PC-9 (cell line): ENCODE measurements at regions not wholly inside any gene's neighbourhood (a gene's known extent, or its start where the extent isn't known, plus 50 kb on each side); places are given as distances from the start of the nearest gene placed in this dataset.

Experiments
- BruUV-seq: library from RNA; stranded (reverse); fragments of 400-500 nt; replicated peaks from 2 replicates; lab custom pipeline; 2021; lab: Mats Ljungman, UMichigan
- CTCF ChIA-PET: fragments of 300-600 bp; sonication (Branson Sonifier 250); formaldehyde crosslinking; loops from one replicate; lab custom pipeline; 2022; ENCODE audit warnings: antibody characterized with exemption; lab: Charles Lee
- POLR2A ChIA-PET: fragments of 300-600 bp; sonication (Branson Sonifier 250); formaldehyde crosslinking; loops from one replicate; lab custom pipeline; 2022; ENCODE audit warnings: antibody characterized with exemption; ENCODE audit not compliant: unreplicated experiment; lab: Charles Lee
- DNase-seq, 2 experiments: peaks; one replicate each; pipeline versions ENCODE4 v3.0.0 to v3.0.0-alpha.2; 2015 to 2022; ENCODE audit warnings: mixed read lengths in 1 of 2
- H2AFZ ChIP-seq: fragments of 200-600 bp; sonication (generic); 2 replicates; pipeline ENCODE4 v1.8.1; 2017; ENCODE audit warnings: antibody characterized with exemption
- H3F3A ChIP-seq: fragments of 200-600 bp; sonication (generic); 2 replicates; pipeline ENCODE4 v1.8.1; 2017; ENCODE audit warnings: antibody characterized with exemption, mild to moderate bottlenecking, low read depth; ENCODE audit not compliant: insufficient read depth
- H3K27ac ChIP-seq: fragments of 200-600 bp; sonication (generic); 2 replicates; pipeline ENCODE4 v1.6.1; 2016; ENCODE audit warnings: mixed run types
- H3K27me3 ChIP-seq: fragments of 200-600 bp; sonication (generic); 2 replicates; pipeline ENCODE4 v1.6.1; 2016; ENCODE audit warnings: low read depth, mixed run types; ENCODE audit not compliant: insufficient read depth
- H3K36me3 ChIP-seq: fragments of 200-600 bp; sonication (generic); 2 replicates; pipeline ENCODE4 v1.6.1; 2016; ENCODE audit warnings: low read depth, mixed run types
- H3K4me1 ChIP-seq: fragments of 200-600 bp; sonication (generic); replicated peaks from 2 replicates; pipeline ENCODE4 v1.6.1; 2016; ENCODE audit warnings: mixed run types; ENCODE audit not compliant: insufficient read depth
- H3K4me2 ChIP-seq: fragments of 200-600 bp; sonication (generic); 2 replicates; pipeline ENCODE4 v1.6.1; 2017; ENCODE audit warnings: mixed run types
- H3K4me3 ChIP-seq: fragments of 200-600 bp; sonication (generic); 2 replicates; pipeline ENCODE4 v1.6.1; 2016; ENCODE audit warnings: mixed run types
- H3K79me2 ChIP-seq: fragments of 200-600 bp; sonication (generic); 2 replicates; pipeline ENCODE4 v1.6.1; 2017; ENCODE audit warnings: low read depth, mixed run types
- H3K9me2 ChIP-seq: fragments of 200-600 bp; sonication (generic); 2 replicates; pipeline ENCODE4 v1.8.1; 2017; ENCODE audit warnings: mild to moderate bottlenecking; ENCODE audit not compliant: insufficient read depth
- H3K9me3 ChIP-seq: fragments of 200-600 bp; sonication (generic); 2 replicates; pipeline ENCODE4 v1.8.1; 2016; ENCODE audit warnings: low read depth; ENCODE audit not compliant: insufficient read depth
- H4K20me1 ChIP-seq: fragments of 200-600 bp; sonication (generic); 2 replicates; pipeline ENCODE4 v1.8.1; 2017; ENCODE audit not compliant: insufficient read depth
- EZH2 ChIP-seq: fragments of 200-600 bp; sonication (generic); IDR thresholded peaks from 2 replicates; pipeline ENCODE4 v1.8.0; 2017; ENCODE audit warnings: antibody characterized with exemption, low read depth
- intact Hi-C: fragments of 100-400 bp; cut with micrococcal nuclease; formaldehyde crosslinking; loops from one replicate; pipeline ENCODE4 v1.10.0; 2022; ENCODE audit not compliant: unreplicated experiment
- TF ChIP-seq, protein P1 (sequence below): fragments of 200-600 bp; sonication (generic); conservative IDR thresholded peaks from 2 replicates; pipeline ENCODE4 v1.6.1; 2017; ENCODE audit warnings: mixed run types, antibody characterized with exemption, mild to moderate bottlenecking, moderate library complexity

DNA sequence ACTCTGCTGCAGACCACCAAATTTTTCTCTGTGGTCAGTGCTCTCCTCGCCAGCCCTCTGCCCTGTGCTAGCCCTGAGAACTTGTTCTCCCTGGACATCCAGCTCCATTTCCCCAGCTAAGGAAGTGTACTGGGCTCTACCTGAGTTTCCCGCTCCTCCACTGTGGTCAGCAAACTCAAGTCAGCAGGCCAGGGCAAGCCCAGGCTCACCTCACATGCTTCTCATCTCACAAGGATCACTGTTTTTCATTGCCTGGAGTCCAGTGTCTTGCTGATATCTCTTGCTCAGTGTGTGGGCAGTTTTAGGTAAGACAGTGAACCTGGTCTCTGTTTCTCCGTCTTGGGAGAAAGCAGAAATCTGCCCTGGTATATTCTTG, 201.4 kb downstream of the FOXO1 start:
- Histone ChIP-seq H3K9me3 (no peaks in the 10 kb centered on the region), H3K4me3 (no peak overlapping the region), H3K4me2 (no peak overlapping the region), H4K20me1 (no peaks in the 10 kb centered on the region), H3K79me2 (no peaks in the 10 kb centered on the region), H3F3A (no peaks in the 10 kb centered on the region), H3K9me2 (no peaks in the 10 kb centered on the region), H3K4me1 (no peaks in the 10 kb centered on the region), H3K27ac (no peak overlapping the region), H3K27me3 (no peaks in the 10 kb centered on the region), H3K36me3 (no peaks in the 10 kb centered on the region), H2AFZ (no peak overlapping the region)
- TF ChIP-seq EZH2, result no peak
- TF ChIP-seq, protein P1, sequence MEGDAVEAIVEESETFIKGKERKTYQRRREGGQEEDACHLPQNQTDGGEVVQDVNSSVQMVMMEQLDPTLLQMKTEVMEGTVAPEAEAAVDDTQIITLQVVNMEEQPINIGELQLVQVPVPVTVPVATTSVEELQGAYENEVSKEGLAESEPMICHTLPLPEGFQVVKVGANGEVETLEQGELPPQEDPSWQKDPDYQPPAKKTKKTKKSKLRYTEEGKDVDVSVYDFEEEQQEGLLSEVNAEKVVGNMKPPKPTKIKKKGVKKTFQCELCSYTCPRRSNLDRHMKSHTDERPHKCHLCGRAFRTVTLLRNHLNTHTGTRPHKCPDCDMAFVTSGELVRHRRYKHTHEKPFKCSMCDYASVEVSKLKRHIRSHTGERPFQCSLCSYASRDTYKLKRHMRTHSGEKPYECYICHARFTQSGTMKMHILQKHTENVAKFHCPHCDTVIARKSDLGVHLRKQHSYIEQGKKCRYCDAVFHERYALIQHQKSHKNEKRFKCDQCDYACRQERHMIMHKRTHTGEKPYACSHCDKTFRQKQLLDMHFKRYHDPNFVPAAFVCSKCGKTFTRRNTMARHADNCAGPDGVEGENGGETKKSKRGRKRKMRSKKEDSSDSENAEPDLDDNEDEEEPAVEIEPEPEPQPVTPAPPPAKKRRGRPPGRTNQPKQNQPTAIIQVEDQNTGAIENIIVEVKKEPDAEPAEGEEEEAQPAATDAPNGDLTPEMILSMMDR, result no peak
- no peak for DNase-seq
- ChIA-PET POLR2A (no interaction called here), CTCF (no interaction called here)
- intact Hi-C loops, result no loop called here
- no TSS peak for BruUV-seq

DNA sequence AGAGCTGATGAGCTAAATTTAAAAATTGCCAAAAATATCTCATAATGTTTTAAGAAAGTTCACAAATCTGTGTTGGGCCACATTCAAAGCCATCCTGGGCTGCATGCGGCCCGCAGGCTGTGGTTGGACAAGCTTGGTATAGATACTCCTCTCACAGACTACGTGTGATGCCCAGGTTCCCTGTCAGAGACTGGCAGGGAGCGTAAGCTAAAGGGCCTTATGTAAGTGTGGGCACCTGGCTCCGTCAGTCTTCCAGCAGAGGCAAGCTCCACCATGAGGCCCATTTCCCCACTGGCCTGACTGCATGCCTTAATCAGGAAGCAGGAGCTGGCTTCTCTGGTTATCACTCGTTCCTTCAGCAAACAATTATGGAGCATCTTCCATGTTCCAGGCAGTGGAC, 200.2 kb downstream of the FOXO1 start:
- intact Hi-C loops, result no loop called here
- Histone ChIP-seq H4K20me1 (no peaks in the 10 kb centered on the region), H3K4me1 (no peaks in the 10 kb centered on the region), H3F3A (no peaks in the 10 kb centered on the region), H3K4me2 (no peak overlapping the region), H3K4me3 (no peak overlapping the region), H3K9me3 (no peaks in the 10 kb centered on the region), H2AFZ (no peak overlapping the region), H3K9me2 (no peaks in the 10 kb centered on the region), H3K79me2 (no peaks in the 10 kb centered on the region), H3K27me3 (no peaks in the 10 kb centered on the region), H3K27ac (no peak overlapping the region), H3K36me3 (no peaks in the 10 kb centered on the region)
- no TSS peak for BruUV-seq
- TF ChIP-seq, protein P1, result no peak
- TF ChIP-seq EZH2, result no peak
- POLR2A ChIA-PET, result no interaction called here
- CTCF ChIA-PET, result no interaction called here
- no peak for DNase-seq

DNA sequence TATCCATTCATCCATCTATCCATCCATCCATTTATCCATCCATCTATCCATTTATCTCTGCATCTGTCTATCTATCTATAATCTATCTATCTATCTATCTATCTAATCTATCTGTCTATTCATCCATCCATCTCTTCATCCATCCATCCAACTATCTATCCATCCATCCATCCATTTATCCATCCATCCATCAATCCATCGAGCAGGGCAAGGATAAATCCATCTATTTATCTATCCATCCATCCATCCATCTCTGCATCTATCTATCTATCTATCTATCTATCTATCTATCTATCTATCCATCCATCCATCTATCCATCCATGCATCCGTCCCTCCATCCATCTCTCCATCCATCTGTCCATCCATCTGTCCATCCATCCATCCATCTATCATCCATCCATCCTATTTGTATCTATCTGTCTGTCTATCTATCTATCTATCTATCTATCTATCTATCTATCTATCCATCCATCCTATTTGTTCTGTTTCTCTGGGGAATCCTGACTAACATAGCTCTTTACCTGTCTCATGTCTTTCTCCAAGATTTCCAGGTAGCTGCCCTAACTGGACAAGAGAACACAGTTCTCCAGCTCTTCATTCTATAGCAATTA, 198.1 kb downstream of the FOXO1 start:
- POLR2A ChIA-PET, result no interaction called here
- Histone ChIP-seq H3F3A (no peaks in the 10 kb centered on the region), H3K27ac (no peak overlapping the region), H3K36me3 (no peaks in the 10 kb centered on the region), H4K20me1 (no peaks in the 10 kb centered on the region), H2AFZ (no peak overlapping the region), H3K9me2 (no peaks in the 10 kb centered on the region), H3K4me2 (no peak overlapping the region), H3K79me2 (no peaks in the 10 kb centered on the region), H3K27me3 (no peaks in the 10 kb centered on the region), H3K9me3 (no peaks in the 10 kb centered on the region), H3K4me3 (no peak overlapping the region), H3K4me1 (no peaks in the 10 kb centered on the region)
- BruUV-seq, result no TSS peak
- no peak for DNase-seq
- intact Hi-C loops, result no loop called here
- CTCF ChIA-PET, result no interaction called here
- TF ChIP-seq, protein P1, result no peak
- TF ChIP-seq EZH2, result no peak
